ENCODE measurements at regions not wholly inside any gene's neighbourhood (a gene's known extent, or its start where the extent isn't known, plus 50 kb on each side); places are given as distances from the start of the nearest gene placed in this dataset.

GRCh38 chr5:72705178-72705577 lies 111.3 kb upstream of the TNPO1 start:
- TF ChIP-seq E2F1 (CRISPR knock-in tag; IDR thresholded peaks at IDR 0.05) (no peak), ZFX (CRISPR knock-in tag; IDR thresholded peaks at IDR 0.05) (no peak), CBX2 (IDR thresholded peaks at IDR 0.05; ENCODE audit: insufficient read depth, low read length, poor library complexity, severe bottlenecking) (no peak), ETV6 (IDR thresholded peaks at IDR 0.05; ENCODE audit: borderline replicate concordance in 1 of 2, low read depth in 2 of 2, low read length in 1 of 2) (no peak), ETV6 (CRISPR knock-in tag; IDR thresholded peaks at IDR 0.05; ENCODE audit: borderline replicate concordance) (no peak), SMAD1 (IDR thresholded peaks at IDR 0.05; ENCODE audit: low read depth, low read length, partially characterized antibody) (no peak), POLR2A (conservative IDR thresholded peaks at IDR 0.05) (no peak), STAT5B (CRISPR knock-in tag; IDR thresholded peaks at IDR 0.05) (no peak), TCF15 (CRISPR knock-in tag; IDR thresholded peaks at IDR 0.05) (no peak), ZNF3 (CRISPR knock-in tag; IDR thresholded peaks at IDR 0.05) (no peak)
- TF ChIP-seq, protein P1, sequence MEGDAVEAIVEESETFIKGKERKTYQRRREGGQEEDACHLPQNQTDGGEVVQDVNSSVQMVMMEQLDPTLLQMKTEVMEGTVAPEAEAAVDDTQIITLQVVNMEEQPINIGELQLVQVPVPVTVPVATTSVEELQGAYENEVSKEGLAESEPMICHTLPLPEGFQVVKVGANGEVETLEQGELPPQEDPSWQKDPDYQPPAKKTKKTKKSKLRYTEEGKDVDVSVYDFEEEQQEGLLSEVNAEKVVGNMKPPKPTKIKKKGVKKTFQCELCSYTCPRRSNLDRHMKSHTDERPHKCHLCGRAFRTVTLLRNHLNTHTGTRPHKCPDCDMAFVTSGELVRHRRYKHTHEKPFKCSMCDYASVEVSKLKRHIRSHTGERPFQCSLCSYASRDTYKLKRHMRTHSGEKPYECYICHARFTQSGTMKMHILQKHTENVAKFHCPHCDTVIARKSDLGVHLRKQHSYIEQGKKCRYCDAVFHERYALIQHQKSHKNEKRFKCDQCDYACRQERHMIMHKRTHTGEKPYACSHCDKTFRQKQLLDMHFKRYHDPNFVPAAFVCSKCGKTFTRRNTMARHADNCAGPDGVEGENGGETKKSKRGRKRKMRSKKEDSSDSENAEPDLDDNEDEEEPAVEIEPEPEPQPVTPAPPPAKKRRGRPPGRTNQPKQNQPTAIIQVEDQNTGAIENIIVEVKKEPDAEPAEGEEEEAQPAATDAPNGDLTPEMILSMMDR (IDR thresholded peaks at IDR 0.05 in 2 of 3, conservative IDR thresholded peaks at IDR 0.05 in 1 of 3; ENCODE audit: insufficient read depth in 2 of 3, low read depth in 1 of 3, low read length in 3 of 3), result no peak
